ENCODE measurements at regions not wholly inside any gene's neighbourhood (a gene's known extent, or its start where the extent isn't known, plus 50 kb on each side); places are given as distances from the start of the nearest gene placed in this dataset.

- no peak for TF ChIP-seq CTCF (IDR thresholded peaks at IDR 0.05)
- TF ChIP-seq ZFX (IDR thresholded peaks at IDR 0.05; ENCODE audit: borderline replicate concordance): no peak
Observed at GRCh38 chr5:135669416-135669815, 90.6 kb upstream of the CXCL14 start.

Measured in 22Rv1 (cell line).